ENCODE measurements at regions not wholly inside any gene's neighbourhood (a gene's known extent, or its start where the extent isn't known, plus 50 kb on each side); places are given as distances from the start of the nearest gene placed in this dataset.
A peak's percentile ranks its signal among the peaks of the same experiment; 100 is the strongest.

- Histone ChIP-seq H3K27ac (ENCODE audit: low read depth, low read length) (no peak overlapping the region), H3K9ac (ENCODE audit: extremely low read depth, low read length, poor library complexity, severe bottlenecking) (no peak overlapping the region), H3K4me1 (ENCODE audit: control insufficient read depth, insufficient read depth, low read length) (no peaks in the 10 kb centered on the region), H3K36me3 (ENCODE audit: control insufficient read depth, insufficient read depth, low read length) (no peaks in the 10 kb centered on the region), H3K9me3 (ENCODE audit: control insufficient read depth, low read length) (no peaks in the 10 kb centered on the region), H3K4me3 (ENCODE audit: low read length) (no peak overlapping the region), H3K27me3 (ENCODE audit: control insufficient read depth, insufficient read depth, low read length, poor library complexity, severe bottlenecking) (no peaks in the 10 kb centered on the region)
- WGBS, 2 experiments (ENCODE audit: insufficient coverage in 1 of 2, insufficient read length in 1 of 2), result 92 to 97% methylated on average over 3 of the region's 3 CpGs
- Mint-ChIP-seq H3K27me3 (ENCODE audit: insufficient read depth) (peaks cover 14% of the 10 kb centered on the region), H3K4me3 (no peak overlapping the region), H3K27ac (no peak overlapping the region), H3K36me3 (ENCODE audit: low read depth) (no peaks in the 10 kb centered on the region), H3K9me3 (no peaks in the 10 kb centered on the region), H3K4me1 (peaks cover 13% of the 10 kb centered on the region)
- TF ChIP-seq CTCF (conservative IDR thresholded peaks at IDR 0.05), result no peak
- peak; percentile 19 for DNase-seq
Measured at GRCh38 chr16:66261826-66262225, 104.7 kb upstream of the CDH5 start.

DNA sequence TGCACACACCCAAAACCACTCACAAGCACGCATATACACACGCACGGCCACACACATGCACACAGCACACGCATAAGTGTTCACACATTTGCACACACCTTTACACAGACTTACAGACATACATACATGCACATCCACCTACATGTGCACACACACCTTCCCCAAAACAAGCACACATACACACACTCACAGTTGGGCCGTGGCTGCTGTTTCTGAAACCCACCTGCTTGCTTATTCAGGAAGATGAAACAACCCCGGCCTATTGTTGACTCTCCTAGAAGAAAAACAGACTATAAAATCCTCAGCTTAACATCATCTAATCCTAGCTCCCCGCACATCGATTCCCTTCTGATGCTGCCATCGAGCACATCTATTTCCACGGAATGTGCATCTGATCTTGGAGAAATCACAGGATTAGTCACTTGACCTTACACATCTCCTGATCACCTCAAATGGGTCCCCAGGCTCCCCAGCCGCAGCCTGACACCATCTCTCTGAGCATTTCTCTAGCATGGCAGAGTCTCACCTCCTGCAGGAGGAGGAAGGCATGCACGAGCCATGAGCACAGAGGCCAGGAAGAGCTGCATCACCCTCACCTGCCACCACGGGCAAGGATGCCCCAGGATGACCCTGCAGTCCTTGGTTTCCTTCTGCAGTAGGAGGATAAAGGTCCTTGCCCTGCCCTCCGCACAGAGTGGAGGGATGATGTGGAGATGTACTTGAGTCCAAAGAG is 105.8 kb upstream of the CDH5 start:
- H3K4me3 Mint-ChIP-seq, result no peak overlapping the region
- no peak overlapping the region for H3K27ac Mint-ChIP-seq
- Histone ChIP-seq H3K9ac (ENCODE audit: extremely low read depth, low read length, poor library complexity, severe bottlenecking) (no peak overlapping the region), H3K4me3 (ENCODE audit: low read length) (no peak overlapping the region), H3K9me3 (ENCODE audit: control insufficient read depth, low read length) (no peaks in the 10 kb centered on the region), H3K36me3 (ENCODE audit: control insufficient read depth, insufficient read depth, low read length) (no peaks in the 10 kb centered on the region), H3K27me3 (ENCODE audit: control insufficient read depth, insufficient read depth, low read length, poor library complexity, severe bottlenecking) (no peaks in the 10 kb centered on the region), H3K4me1 (ENCODE audit: control insufficient read depth, insufficient read depth, low read length) (no peaks in the 10 kb centered on the region), H3K27ac (ENCODE audit: low read depth, low read length) (no peak overlapping the region)
- DNase-seq, result peak; percentile 38
- H3K9me3 Mint-ChIP-seq, result no peaks in the 10 kb centered on the region
- WGBS, 2 experiments (ENCODE audit: insufficient coverage in 1 of 2, insufficient read length in 1 of 2), result 82 to 84% methylated on average over 11 to 14 of the region's 14 CpGs
- no peaks in the 10 kb centered on the region for H3K36me3 Mint-ChIP-seq (ENCODE audit: low read depth)
- H3K4me1 Mint-ChIP-seq, result peaks cover 8% of the 10 kb centered on the region
- no peak for TF ChIP-seq CTCF (conservative IDR thresholded peaks at IDR 0.05)
- peaks cover 10% of the 10 kb centered on the region for H3K27me3 Mint-ChIP-seq (ENCODE audit: insufficient read depth)

GRCh38 chr16:66258916-66259845 is 107.3 kb upstream of the CDH5 start:
- 90 to 96% methylated on average over 3 to 6 of the region's 6 CpGs for WGBS, 2 experiments (ENCODE audit: insufficient coverage in 1 of 2, insufficient read length in 1 of 2)
- Mint-ChIP-seq H3K4me1 (peaks cover 8% of the 10 kb centered on the region), H3K36me3 (ENCODE audit: low read depth) (no peaks in the 10 kb centered on the region), H3K27me3 (ENCODE audit: insufficient read depth) (peaks cover 4% of the 10 kb centered on the region), H3K9me3 (no peaks in the 10 kb centered on the region), H3K4me3 (no peak overlapping the region), H3K27ac (no peak overlapping the region)
- Histone ChIP-seq H3K36me3 (ENCODE audit: control insufficient read depth, insufficient read depth, low read length) (no peaks in the 10 kb centered on the region), H3K4me3 (ENCODE audit: low read length) (no peak overlapping the region), H3K4me1 (ENCODE audit: control insufficient read depth, insufficient read depth, low read length) (no peaks in the 10 kb centered on the region), H3K9ac (ENCODE audit: extremely low read depth, low read length, poor library complexity, severe bottlenecking) (no peak overlapping the region), H3K27ac (ENCODE audit: low read depth, low read length) (no peak overlapping the region), H3K9me3 (ENCODE audit: control insufficient read depth, low read length) (no peaks in the 10 kb centered on the region), H3K27me3 (ENCODE audit: control insufficient read depth, insufficient read depth, low read length, poor library complexity, severe bottlenecking) (no peaks in the 10 kb centered on the region)
- TF ChIP-seq CTCF (conservative IDR thresholded peaks at IDR 0.05), result no peak
- DNase-seq, result peak; percentile 35

Data from endodermal cell (in vitro differentiated cells).